Fibroblast of upper back skin (primary cell): ENCODE measurements at regions not wholly inside any gene's neighbourhood (a gene's known extent, or its start where the extent isn't known, plus 50 kb on each side); places are given as distances from the start of the nearest gene placed in this dataset.

ENCODE experiments used
- DNase-seq: peaks from one replicate; pipeline ENCODE4 v3.0.0-alpha.2; 2013

DNA sequence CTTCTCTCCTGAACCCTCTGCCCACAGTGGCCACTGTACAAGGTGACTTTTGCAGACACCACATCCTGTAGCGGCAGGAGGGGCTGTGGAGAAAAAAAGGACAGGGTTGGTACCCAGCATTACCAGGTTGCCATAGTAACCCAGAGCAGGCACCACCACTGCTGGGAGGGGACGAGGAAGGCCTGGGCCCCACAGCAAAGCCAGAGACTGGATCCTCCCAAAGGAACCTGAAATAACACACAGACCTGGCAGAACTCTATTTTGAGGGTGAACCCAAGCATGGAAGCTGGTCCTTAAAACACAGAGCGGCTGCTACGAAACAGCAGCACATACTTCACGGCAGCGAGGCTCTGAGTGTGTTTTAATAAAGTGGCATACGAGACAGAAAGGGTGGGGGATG, 380.6 kb downstream of the CTTN start:
- DNase-seq: no peak

DNA sequence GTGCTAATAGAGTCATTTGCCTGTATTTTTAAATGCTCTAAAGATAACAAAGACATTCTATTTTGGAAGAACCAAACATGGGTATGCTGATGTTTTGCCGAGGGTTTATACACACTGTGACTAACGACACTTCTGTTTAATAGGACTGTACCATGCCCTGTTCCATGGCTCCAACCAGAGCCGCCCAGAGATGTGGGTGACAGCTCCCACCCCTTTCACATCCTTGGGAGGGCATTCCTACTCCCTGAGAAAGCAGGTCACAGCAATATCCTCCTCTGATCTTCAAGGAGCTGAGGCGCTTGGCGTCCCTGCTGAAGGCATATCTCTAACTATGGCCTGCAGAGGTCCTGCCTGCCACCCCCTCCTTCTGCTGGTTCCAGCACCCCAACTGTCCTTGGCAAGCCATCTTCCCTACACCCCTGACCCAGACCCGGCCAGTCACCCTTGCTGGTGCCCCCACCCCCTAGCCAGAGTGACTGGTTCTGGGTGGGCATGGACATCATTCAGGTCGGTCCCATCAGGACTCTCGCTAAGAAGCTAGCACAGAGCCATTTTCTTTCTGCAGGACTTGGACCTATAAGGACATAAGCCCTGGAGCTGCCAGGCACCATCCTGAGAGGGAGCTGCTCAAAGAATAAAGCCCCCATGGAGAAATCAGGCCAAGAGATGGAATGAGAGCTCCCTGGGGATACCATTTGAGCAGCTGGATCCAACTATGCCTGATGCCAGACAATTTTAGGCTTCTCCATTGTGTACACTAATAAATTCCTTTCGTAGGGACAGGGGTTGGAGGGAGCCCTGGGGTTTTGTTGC, 381.3 kb downstream of the CTTN start:
- no peak for DNase-seq

DNA sequence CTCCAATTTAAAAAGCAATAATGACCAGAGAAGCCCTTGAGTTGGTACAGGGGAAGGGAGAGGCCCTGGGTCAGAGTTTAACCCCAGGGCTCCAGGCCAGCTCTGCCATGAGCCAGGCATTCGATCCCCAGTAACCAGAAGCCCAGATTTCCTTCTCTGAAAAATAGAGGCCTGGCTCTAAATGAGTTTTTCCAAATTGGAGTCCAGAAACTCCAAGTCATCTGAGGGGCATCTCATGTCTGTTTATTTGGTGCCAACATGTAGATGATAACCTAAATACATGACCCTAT, 381.9 kb downstream of the CTTN start:
- no peak for DNase-seq

DNA sequence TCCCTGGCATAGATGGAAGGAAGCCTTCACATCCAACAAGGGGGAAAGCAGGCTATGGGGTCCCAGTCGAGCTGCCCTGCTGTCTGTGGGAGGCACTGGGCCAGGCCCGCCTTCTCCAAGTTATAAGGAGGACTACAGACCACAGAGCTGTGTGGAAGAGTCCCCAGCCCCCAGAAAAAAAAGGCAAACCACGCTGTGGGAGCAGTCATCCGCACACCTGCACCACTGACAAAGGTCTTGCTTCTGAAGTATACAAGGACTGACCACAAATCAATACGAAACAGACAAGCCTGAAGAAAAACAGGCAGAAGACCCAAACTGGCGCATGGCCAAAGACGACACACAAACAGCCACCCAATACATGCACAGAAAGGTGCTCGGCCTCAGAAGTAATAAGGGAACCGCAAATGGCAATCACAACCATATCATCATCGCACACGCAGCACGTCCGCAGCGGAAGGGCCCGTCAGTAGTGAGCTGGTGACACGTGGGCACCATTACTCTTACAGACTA, 384.1 kb downstream of the CTTN start:
- no peak for DNase-seq

DNA sequence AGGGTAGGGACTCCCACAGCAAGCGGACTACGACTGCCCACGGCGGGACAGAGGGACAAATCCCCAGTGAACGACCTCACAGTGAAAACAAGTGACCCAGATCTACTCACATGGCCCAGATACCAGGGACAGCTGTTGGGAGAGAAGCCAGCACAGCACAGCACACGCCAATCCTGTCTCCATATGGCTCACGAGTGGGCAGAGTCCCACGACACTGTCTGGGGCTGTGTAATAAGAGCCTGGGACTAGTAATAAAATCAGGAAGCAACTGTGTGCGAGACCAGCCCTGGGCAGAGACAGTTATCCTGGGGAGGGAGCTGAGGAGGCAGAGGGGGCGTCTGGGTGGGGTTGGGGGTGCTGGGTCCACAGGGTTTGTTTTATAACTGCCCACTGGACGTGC, 385.0 kb downstream of the CTTN start:
- DNase-seq: no peak

DNA sequence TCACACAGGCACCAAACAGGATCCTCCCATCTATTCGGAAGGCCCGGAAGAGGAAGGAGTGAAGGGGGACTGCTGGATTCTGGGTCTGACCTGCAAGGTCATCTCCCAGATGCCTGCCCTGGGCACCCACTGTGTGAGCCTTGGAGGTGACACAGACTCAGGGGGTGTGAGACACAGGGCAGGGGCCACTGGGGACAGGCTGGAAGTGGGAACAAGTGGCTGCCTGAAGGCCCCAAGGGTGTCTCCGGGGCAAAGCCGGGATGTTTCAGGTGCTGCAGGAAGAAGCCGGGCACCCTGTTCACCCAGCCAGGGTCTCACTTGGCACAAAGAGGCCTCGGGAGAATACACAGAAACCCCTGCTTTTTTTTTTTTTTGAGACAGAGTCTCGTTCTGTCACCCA, 385.5 kb downstream of the CTTN start:
- DNase-seq: no peak

DNA sequence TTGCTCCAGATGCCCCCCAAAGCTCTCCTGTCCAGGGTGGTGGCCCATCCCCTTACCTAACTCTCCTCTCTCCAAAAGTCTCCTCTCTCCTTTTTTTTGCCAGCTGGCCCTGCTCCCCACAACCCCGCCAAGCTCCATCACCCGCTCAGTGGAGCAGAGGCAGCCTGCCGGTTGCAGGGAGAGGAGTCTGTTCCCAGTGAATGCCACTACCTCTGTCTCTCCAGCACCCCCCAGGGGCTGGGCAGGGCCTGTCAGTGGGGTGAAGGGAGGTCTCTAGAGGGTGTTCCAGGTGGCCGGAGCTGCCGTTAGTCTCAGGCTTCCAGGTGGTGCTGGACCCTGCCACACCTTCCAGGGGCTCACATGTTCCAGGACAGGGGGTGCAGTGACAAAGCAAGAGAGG, 387.0 kb downstream of the CTTN start:
- no peak for DNase-seq

DNA sequence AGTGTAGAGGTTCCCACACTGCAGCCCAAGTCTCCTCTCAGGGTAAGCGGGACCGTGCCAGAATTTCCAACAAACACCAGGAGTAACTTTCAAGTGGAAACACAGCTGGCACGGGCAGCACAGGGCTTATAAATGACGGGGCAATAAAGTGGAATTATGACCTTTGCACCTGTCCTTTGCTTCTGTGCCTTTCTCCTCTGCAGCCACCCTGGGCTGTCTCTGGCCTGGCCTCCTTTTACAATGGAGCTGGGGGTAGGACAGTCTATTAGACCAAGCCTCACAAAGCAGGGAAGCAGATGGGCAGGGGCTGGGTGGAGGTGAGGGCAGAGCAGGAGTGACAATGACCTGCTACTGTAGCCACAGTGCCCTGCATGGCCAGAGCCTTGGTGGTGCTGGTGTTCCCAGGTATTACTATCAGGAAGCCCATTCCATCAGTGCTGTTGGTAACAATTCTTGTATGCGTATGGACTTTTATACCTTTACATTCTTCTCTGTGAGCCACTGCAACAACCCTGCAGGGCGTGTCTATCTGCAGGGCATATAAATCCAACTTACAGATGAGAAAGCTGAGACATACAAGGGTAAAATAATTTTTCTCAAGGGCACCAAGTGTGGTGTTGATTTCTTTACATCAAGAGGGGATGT, 387.8 kb downstream of the CTTN start:
- no peak for DNase-seq

DNA sequence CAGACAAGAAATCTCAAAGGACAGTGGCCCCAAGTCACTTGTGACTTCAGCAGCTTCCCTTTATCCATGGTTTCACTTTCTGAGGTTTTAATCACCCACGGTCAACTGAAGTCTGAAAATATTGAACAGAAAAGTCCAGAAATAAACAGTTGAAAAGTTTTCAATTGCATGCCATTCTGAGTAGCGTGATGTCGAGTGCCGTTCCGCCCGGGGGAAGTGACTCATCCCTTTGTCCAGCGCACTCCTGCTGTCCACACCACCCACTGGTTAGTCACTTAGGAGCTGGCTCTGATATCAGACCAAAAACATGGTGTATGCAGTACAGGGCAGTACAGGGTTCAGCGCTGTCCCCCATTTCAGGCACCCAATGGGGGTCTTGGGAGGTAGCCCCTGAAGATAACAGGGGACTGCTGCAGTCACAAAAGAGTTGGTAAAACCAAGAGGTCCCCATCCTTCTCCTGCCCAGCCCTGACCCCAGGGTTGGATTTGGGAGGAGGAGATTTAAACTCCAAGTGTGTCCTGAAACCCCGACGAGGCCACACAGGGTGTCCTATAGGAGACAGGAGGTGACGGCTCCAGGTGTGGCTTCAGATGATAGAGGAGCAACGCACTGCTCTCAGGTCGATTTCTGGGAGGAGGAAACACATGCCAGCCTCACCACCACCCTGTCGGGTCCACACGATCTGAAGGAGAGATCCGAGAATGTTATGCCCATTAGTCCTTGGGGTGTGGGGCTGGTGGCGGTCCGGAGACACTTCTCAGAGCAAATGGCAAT, 390.1 kb downstream of the CTTN start:
- peak; percentile 36 for DNase-seq

DNA sequence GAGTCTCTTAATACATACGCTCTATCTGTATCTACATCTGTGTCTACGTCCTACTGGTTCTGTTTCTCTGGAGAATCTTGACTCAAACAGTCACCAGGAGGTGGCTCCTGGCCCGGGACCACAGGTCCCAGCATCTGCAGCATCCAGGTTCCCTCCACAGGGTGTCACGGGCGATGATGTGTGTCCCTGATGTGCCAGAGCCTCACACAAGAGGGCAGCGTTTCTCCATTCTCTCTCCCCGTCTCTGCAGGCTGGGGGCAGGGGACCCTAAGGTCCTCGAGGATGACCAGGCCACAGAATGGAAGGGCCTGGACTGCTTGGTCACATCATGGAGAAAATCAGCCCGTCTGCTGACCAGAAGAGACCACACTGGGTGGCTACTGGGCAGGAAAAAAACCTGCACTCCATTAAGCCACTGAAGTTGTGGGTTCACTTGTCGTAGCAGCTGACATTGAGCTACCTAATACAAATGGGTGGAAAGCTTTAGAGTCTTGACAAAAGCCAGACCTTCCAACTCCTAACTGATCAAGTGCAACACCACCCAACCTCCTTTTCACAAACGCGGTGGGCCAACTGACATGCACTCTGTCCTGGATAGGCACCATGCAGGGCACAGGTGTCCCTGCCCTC, 392.5 kb downstream of the CTTN start:
- no peak for DNase-seq

DNA sequence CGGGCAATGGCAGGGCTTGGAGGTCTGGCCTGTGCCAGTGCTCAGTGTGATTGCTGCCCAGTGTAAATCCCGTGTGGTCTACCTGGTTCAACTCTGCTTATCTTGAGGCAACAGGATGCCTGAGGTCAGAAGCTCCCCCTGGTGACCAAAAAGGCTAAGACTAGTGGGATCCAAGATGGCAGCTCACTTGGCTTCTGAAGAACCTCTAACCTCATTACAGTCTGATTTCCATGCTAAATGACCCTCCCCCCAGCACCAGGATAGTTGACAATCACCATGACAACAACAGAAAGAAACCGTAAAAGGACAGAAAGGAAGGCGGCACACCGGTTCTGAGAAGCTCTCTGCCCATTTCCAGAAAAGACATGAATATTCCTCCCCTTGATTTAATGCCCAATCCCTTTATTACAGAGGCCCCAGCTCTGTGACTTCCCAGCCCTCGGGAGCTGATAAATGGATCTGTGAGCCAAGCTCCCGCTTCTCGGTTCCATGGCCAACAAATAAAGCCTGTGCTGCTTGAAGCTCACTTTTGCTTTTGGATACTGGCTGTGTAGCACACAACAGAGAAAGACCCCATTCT, 398.4 kb downstream of the CTTN start:
- no peak for DNase-seq

DNA sequence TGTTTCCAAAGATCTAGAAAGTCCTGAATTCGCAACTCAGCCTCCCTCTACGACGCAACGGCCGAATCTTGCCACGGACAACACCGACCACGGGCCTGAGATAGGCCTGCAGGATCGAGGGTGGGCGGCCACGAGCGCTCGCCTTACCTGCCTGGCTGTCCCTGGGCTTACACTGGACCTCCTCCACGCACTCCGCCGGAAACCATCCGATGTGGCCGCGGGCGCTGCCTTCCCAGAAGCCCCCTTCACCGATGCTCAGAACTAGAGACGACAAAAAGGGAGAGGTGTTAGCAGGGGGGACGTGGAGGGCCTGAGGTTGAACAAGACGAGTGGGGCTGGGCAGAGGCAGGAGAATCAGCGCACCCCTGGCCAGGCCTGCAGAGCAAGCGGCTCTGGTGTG, 400.0 kb downstream of the CTTN start:
- DNase-seq: no peak

DNA sequence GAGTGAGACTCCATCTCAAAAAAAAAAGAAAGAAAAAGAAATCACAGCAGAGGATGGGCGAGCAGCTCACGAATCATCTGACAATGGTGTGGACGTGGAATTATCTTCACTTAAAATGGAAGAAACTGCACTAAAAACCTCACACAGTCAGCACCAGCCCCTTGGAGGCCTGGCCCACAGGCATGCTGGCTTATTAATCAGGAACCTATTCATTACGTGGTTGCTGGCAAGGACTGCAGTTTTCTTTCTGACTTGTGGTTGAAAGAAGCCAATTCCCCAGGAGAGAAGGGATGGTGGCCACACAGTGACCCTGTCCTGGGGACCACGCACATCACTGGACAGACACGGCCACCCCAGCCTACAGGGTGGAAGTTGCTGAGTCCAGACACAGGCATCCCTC, 401.1 kb downstream of the CTTN start:
- DNase-seq: peak; percentile 2

DNA sequence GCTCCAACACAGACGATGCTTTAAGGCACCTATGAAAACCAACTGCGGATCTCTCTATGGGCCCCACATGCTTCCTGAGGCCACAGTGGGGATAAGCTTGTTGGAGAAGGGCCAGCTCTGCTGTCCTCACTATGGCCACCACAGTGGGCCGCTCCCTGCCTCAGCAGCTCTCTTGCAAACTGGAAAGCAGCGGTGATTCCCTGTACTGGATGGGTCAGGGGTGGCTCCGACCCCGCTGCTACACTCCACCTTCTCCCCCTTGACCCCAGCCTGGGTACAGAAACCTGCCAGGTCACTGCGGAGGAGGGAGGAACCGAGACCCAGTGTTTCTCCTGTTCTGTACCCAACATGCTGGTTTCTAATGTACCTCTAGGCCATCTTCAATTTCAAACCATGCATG, 403.9 kb downstream of the CTTN start:
- DNase-seq: no peak

DNA sequence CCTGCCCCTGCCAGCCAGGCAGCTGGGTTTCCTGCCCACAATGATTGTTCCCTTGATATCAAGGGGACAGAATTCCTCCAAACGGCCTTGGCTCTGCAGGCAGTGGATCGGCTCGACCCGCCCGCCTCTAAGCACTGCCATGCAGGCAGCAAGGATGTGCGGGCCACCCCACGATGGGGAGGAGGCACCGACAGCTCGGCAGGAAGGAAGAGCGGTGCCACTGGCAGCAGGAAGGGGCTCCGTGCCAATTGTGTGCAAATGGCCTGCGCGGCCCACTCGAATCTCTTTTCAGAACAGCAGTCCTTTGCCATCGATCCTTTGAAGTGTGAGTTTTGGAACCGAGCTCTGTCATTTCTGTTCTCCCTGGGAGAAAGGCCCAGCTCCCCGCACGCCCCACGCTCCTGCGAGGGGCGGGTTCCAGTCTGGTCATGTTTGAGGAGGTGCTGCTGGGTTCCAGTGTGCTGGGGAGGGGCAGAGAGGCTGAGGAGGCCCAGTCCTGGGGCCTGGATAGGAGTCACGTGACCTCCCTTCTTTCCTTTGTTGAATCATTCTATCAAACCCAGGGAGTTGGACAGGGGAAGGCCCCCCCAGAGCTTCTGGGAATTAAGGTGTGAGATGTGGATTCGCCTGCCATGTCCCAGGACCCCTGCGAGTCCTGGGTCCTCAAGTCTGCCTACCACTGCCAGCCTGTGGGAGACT, 406.0 kb downstream of the CTTN start:
- DNase-seq: no peak

DNA sequence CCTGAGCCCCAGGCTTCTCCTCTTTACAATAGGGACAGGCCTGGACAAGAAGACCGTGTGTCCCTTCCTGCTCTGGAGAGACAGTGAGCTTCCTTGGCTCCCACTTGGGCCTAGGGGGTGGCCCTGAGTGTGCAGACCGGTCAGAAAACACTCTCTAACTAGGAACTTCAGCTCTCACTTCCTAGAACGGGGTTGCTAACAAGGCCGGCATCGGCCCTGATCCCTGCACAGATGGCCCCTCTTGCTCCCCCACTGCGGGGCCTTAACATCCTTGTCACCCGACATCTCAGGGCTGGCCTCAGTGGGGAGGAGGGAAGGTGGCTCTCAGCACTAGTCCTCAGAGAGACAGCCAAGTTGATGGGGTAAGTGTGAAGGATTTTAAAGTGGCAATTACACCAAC, 406.9 kb downstream of the CTTN start:
- DNase-seq: no peak

DNA sequence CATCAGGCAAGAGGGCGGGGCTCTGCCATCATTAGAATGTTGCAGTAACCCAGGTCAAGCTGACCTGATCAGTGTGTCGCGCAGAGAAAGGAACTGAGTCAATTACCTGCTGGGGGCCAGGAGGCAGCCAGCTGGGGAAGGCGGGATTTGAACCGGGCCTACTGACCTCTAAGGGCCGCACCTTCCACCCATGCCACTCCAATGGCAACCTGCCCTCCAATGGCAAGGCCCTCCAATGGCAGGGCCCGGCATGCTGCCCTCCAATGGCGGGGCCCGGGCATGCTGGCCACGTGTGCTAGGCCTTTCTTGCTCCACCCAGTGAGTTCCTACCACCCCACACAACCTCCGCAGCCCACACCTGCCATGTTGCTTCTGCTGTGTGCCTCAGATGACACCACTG, 407.6 kb downstream of the CTTN start:
- DNase-seq: no peak

DNA sequence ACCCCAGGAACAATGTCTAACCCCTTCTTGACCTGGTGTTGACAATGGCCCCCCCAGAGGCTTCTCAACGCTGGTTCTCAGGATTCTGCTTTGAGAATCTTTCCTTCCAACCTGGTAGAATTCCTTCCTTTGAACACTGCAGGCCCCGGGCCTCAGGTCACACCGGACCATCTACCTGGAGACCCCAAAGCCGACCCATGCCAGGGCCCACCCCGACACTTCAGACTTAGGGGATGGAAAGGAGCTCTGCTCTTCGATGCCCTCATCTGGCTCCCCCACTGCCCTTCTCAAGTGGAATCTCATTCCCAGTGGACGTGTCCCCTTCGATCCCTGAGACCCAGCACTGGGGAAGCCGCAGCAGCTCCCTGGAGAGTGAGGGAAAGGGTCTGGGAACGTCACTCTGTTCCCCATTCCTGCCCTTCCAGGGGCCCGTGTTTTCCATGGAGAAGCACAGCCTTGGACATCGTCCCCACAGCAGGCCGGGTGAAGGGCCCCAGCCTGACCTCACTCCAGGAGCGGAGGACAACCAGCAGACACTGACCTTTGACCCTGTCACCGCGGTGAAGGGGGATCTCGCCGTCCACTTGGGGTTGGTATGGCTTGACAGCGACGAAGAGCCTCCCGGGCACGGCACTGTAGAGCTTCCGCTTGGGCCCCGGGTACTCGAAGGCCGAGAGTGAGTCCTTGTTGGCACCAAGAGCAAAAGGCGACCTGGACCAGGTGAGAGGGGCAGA, 408.3 kb downstream of the CTTN start:
- no peak for DNase-seq

DNA sequence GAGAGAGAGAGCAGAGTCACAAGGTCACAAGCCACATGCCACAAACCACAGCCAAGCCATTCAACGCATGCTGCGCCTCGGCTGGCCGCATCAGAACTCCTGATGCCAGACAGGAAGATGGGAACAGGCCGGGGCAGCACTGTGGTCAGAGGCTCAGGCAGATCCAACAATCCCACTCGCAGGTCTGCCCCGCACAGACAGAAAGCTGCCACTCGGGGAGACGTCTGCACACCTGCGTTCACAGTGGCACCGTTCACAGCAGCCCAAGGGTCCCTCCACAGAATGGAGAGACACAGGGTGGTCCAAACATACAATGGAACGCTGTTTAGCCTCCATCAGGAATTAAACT, 408.8 kb downstream of the CTTN start:
- no peak for DNase-seq

DNA sequence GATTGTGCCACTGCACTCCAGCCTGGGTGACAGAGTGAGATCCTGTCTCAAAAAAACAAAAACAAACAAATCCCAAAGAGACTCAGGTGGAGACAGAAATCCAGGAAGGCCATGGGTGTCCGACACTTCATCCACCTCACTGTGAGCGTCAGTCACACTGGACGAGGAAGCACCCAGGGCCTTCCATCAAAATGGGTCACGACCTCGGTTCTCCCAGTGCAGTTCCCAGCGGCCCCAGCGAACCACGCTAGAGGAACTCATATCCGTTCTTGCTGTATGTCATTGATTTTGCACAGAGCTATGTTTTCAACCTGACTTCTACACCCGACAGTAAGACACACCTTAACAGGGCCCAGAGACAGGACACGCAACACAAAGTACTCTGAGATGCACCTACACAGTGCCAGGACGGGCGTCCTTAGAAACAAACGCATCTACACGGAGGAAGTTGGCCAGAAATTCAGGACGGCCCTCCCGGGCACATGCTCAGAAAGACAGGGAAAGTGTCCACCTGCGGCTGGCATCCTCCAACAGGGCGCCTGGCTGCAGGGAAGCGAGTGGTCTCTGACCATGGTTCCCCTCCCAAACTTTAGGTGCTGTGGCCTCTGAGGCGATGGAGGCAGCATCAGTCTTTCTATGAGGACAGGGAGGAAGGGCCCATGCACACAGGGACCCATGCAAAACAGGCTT, 410.5 kb downstream of the CTTN start:
- no peak for DNase-seq

DNA sequence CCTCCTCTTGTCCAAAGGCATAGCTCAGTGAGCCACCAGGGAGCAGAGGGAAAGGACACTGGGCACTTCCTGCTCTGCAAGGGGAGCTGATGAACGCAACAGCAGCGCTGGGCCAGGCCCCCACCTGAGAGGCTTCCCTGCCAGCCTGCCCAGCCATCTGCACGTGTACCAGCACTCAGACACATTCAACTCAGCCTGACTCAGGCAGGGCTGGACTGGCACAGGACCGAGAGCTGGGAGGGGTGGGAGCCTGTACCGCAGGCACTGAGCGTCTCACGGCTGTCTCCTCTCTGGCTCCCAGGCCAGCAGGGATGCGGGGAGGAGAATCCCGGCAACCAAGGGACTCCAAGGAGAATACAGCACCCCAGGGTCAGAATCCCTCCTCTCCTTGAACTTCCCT, 411.8 kb downstream of the CTTN start:
- no peak for DNase-seq
